ENCODE measurements at regions not wholly inside any gene's neighbourhood (a gene's known extent, or its start where the extent isn't known, plus 50 kb on each side); places are given as distances from the start of the nearest gene placed in this dataset.
"Not testable (repeated sequence)": the region's sequence is repeated elsewhere in the genome, so short reads cannot be mapped to it uniquely, and the experiment has no call there.

- no peak for DNase-seq (ENCODE audit: low read depth in 2 of 3, low spot score in 2 of 3)
These were observed 61.9 kb upstream of the ADGRL2 start for GRCh38 chr1:81738875-81739274.

GRCh38 chr1:81733480-81733879, 67.3 kb upstream of the ADGRL2 start:
- DNase-seq (ENCODE audit: low read depth in 2 of 3, low spot score in 2 of 3), result no peak

GRCh38 chr1:81731989-81732388, 68.7 kb upstream of the ADGRL2 start:
- no peak for DNase-seq (ENCODE audit: low read depth in 2 of 3, low spot score in 2 of 3)

GRCh38 chr1:81730881-81731280, 69.9 kb upstream of the ADGRL2 start:
- no peak for DNase-seq (ENCODE audit: low read depth in 2 of 3, low spot score in 2 of 3)

GRCh38 chr1:81730299-81730698, 70.4 kb upstream of the ADGRL2 start:
- DNase-seq (ENCODE audit: low read depth in 2 of 3, low spot score in 2 of 3), result not testable (repeated sequence)

- no peak for DNase-seq (ENCODE audit: low read depth in 2 of 3, low spot score in 2 of 3)
These were observed 70.9 kb upstream of the ADGRL2 start for GRCh38 chr1:81729818-81730217.

GRCh38 chr1:81729239-81729638, 71.5 kb upstream of the ADGRL2 start:
- no peak for DNase-seq (ENCODE audit: low read depth in 2 of 3, low spot score in 2 of 3)

- DNase-seq (ENCODE audit: low read depth in 2 of 3, low spot score in 2 of 3), result no peak
These were observed 74.9 kb upstream of the ADGRL2 start for GRCh38 chr1:81725823-81726222.

- not testable (repeated sequence) for DNase-seq (ENCODE audit: low read depth in 2 of 3, low spot score in 2 of 3)
These were observed 78.0 kb upstream of the ADGRL2 start for GRCh38 chr1:81722631-81723328.

GRCh38 chr1:81720256-81720655, 80.5 kb upstream of the ADGRL2 start:
- not testable (repeated sequence) for DNase-seq (ENCODE audit: low read depth in 2 of 3, low spot score in 2 of 3)

- DNase-seq (ENCODE audit: low read depth in 2 of 3, low spot score in 2 of 3), result no peak
These were observed 83.5 kb upstream of the ADGRL2 start for GRCh38 chr1:81717230-81717629.

GRCh38 chr1:81715391-81715790, 85.3 kb upstream of the ADGRL2 start:
- DNase-seq (ENCODE audit: low read depth in 2 of 3, low spot score in 2 of 3), result no peak

GRCh38 chr1:81714636-81715035, 86.1 kb upstream of the ADGRL2 start:
- DNase-seq (ENCODE audit: low read depth in 2 of 3, low spot score in 2 of 3), result no peak

GRCh38 chr1:81712425-81712824, 88.3 kb upstream of the ADGRL2 start:
- DNase-seq (ENCODE audit: low read depth in 2 of 3, low spot score in 2 of 3), result no peak

- DNase-seq (ENCODE audit: low read depth in 2 of 3, low spot score in 2 of 3), result no peak
These were observed 89.9 kb upstream of the ADGRL2 start for GRCh38 chr1:81710857-81711256.

- DNase-seq (ENCODE audit: low read depth in 2 of 3, low spot score in 2 of 3), result no peak
These were observed 92.5 kb upstream of the ADGRL2 start for GRCh38 chr1:81708250-81708649.

GRCh38 chr1:81706650-81707435, 93.9 kb upstream of the ADGRL2 start:
- DNase-seq (ENCODE audit: low read depth in 2 of 3, low spot score in 2 of 3), result no peak

GRCh38 chr1:81703756-81704463, 96.8 kb upstream of the ADGRL2 start:
- no peak for DNase-seq (ENCODE audit: low read depth in 2 of 3, low spot score in 2 of 3)

- no peak for DNase-seq (ENCODE audit: low read depth in 2 of 3, low spot score in 2 of 3)
These were observed 97.4 kb upstream of the ADGRL2 start for GRCh38 chr1:81703391-81703755.

GRCh38 chr1:81702903-81703302, 97.8 kb upstream of the ADGRL2 start:
- no peak for DNase-seq (ENCODE audit: low read depth in 2 of 3, low spot score in 2 of 3)

- no peak for DNase-seq (ENCODE audit: low read depth in 2 of 3, low spot score in 2 of 3)
These were observed 98.5 kb upstream of the ADGRL2 start for GRCh38 chr1:81702079-81702715.
